Caco-2 (cell line): ENCODE measurements at regions not wholly inside any gene's neighbourhood (a gene's known extent, or its start where the extent isn't known, plus 50 kb on each side); places are given as distances from the start of the nearest gene placed in this dataset.

ENCODE experiments used
- BruUV-seq: library from RNA; stranded (reverse); fragments of 400-500 nt; replicated peaks from 2 replicates; lab custom pipeline; 2021; lab: Mats Ljungman, UMichigan
- CTCF ChIA-PET: fragments of 300-600 bp; sonication (Branson Sonifier 250); formaldehyde crosslinking; loops from one replicate; lab custom pipeline; 2022; ENCODE audit warnings: antibody characterized with exemption; lab: Charles Lee
- POLR2A ChIA-PET: fragments of 300-600 bp; sonication (Branson Sonifier 250); formaldehyde crosslinking; loops from one replicate; lab custom pipeline; 2022; ENCODE audit warnings: antibody characterized with exemption; lab: Charles Lee
- DNase-seq, 2 experiments: peaks; one replicate each; pipeline versions ENCODE4 v3.0.0 to v3.0.0-alpha.2; 2020 to 2022
- H3K27me3 ChIP-seq: replicated peaks from 2 replicates; pipeline ENCODE4 v1.6.0; 2011; ENCODE audit warnings: low read length; ENCODE audit not compliant: control insufficient read depth, insufficient read depth
- H3K36me3 ChIP-seq: 2 replicates; pipeline ENCODE4 v1.5.1; 2011; ENCODE audit warnings: low read length; ENCODE audit not compliant: control insufficient read depth, insufficient read depth
- H3K4me1 ChIP-seq: fragments of 250-450 bp; sonication (Bioruptor Pico); 2 replicates; pipeline ENCODE4 v1.5.1; 2020; ENCODE audit warnings: mild to moderate bottlenecking
- H3K4me3 ChIP-seq: 2 replicates; pipeline ENCODE4 v1.5.1; 2011; ENCODE audit warnings: low read depth, mild to moderate bottlenecking, control low read depth, low read length
- H3K9me3 ChIP-seq: fragments of 250-450 bp; sonication (Bioruptor Pico); 2 replicates; pipeline ENCODE4 v1.5.1; 2020; ENCODE audit warnings: mild to moderate bottlenecking, moderate library complexity
- H3K27ac Mint-ChIP-seq: one replicate; pipeline ENCODE4 v1.8.0; 2022; ENCODE audit warnings: mixed read lengths; ENCODE audit not compliant: unreplicated experiment
- H3K27me3 Mint-ChIP-seq: one replicate; pipeline ENCODE4 v1.8.0; 2022; ENCODE audit warnings: mixed read lengths; ENCODE audit not compliant: insufficient read depth, unreplicated experiment
- H3K36me3 Mint-ChIP-seq: one replicate; pipeline ENCODE4 v1.8.0; 2022; ENCODE audit warnings: mild to moderate bottlenecking, mixed read lengths; ENCODE audit not compliant: insufficient read depth, unreplicated experiment
- H3K4me1 Mint-ChIP-seq: one replicate; pipeline ENCODE4 v1.8.0; 2022; ENCODE audit warnings: low read depth, mixed read lengths; ENCODE audit not compliant: unreplicated experiment
- H3K4me3 Mint-ChIP-seq: one replicate; pipeline ENCODE4 v1.8.0; 2022; ENCODE audit warnings: mild to moderate bottlenecking, moderate library complexity, mixed read lengths; ENCODE audit not compliant: unreplicated experiment
- H3K9me3 Mint-ChIP-seq: one replicate; pipeline ENCODE4 v1.8.0; 2022; ENCODE audit warnings: mixed read lengths; ENCODE audit not compliant: unreplicated experiment
- intact Hi-C: fragments of 100-400 bp; cut with micrococcal nuclease; formaldehyde crosslinking; loops from one replicate; pipeline ENCODE4 v1.10.0; 2022; ENCODE audit not compliant: unreplicated experiment
- TF ChIP-seq, protein P1 (sequence below), 2 experiments: fragments of 200-600 bp in 1 of 2; IDR thresholded peaks; 1 replicate in 1 of 2; 2 replicates in 1 of 2; pipeline versions ENCODE4 v1.5.1 to v1.8.0; 2011 to 2022; ENCODE audit warnings: antibody characterized with exemption in 1 of 2, control low read depth in 1 of 2, inconsistent platforms in 1 of 2, low read depth in 1 of 2, low read length in 1 of 2, mild to moderate bottlenecking in 1 of 2, moderate library complexity in 1 of 2; ENCODE audit not compliant: insufficient read depth in 1 of 2, severe bottlenecking in 1 of 2, unreplicated experiment in 1 of 2

DNA sequence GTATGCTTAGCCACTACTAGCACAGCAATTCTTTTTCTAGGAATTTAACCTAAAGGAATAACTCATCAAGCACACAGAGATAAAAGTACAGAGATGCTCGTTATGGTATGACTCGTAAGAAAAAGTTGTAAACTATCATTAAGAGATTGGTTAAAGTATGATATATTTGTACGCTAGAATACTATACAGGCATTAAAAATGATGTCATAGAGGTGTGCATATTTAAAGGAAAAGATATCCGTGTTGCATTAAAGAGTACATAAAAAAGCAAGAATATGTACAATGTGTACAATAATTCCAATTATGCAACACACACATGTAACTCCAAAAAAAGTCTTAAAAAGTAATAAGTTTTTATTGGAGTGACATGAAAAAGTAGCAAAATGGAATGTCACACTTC is 54.5 kb upstream of the PALM2AKAP2 start:
- CTCF ChIA-PET = no interaction called here
- TF ChIP-seq, protein P1, sequence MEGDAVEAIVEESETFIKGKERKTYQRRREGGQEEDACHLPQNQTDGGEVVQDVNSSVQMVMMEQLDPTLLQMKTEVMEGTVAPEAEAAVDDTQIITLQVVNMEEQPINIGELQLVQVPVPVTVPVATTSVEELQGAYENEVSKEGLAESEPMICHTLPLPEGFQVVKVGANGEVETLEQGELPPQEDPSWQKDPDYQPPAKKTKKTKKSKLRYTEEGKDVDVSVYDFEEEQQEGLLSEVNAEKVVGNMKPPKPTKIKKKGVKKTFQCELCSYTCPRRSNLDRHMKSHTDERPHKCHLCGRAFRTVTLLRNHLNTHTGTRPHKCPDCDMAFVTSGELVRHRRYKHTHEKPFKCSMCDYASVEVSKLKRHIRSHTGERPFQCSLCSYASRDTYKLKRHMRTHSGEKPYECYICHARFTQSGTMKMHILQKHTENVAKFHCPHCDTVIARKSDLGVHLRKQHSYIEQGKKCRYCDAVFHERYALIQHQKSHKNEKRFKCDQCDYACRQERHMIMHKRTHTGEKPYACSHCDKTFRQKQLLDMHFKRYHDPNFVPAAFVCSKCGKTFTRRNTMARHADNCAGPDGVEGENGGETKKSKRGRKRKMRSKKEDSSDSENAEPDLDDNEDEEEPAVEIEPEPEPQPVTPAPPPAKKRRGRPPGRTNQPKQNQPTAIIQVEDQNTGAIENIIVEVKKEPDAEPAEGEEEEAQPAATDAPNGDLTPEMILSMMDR (IDR thresholded peaks at IDR 0.05; ENCODE audit: insufficient read depth in 1 of 2, low read depth in 1 of 2, low read length in 1 of 2, severe bottlenecking in 1 of 2, unreplicated experiment in 1 of 2) = no peak
- BruUV-seq = no TSS peak
- POLR2A ChIA-PET = no interaction called here
- no peaks in the 10 kb centered on the region for H3K4me1 ChIP-seq
- no peaks in the 10 kb centered on the region for H3K9me3 ChIP-seq
- H3K4me3 ChIP-seq = no peak overlapping the region
- no peaks in the 10 kb centered on the region for H3K4me1 Mint-ChIP-seq
- no peak overlapping the region for H3K27ac Mint-ChIP-seq
- no peaks in the 10 kb centered on the region for H3K36me3 Mint-ChIP-seq
- 0 out of 2 replicates have a peak, but pooled peaks cover 1% of the 10 kb centered on the region for H3K27me3 ChIP-seq
- H3K9me3 Mint-ChIP-seq = no peaks in the 10 kb centered on the region
- peaks cover 10% of the 10 kb centered on the region for H3K27me3 Mint-ChIP-seq
- H3K36me3 ChIP-seq = no peaks in the 10 kb centered on the region
- intact Hi-C loops = no loop called here
- no peak for DNase-seq
- H3K4me3 Mint-ChIP-seq = no peak overlapping the region

DNA sequence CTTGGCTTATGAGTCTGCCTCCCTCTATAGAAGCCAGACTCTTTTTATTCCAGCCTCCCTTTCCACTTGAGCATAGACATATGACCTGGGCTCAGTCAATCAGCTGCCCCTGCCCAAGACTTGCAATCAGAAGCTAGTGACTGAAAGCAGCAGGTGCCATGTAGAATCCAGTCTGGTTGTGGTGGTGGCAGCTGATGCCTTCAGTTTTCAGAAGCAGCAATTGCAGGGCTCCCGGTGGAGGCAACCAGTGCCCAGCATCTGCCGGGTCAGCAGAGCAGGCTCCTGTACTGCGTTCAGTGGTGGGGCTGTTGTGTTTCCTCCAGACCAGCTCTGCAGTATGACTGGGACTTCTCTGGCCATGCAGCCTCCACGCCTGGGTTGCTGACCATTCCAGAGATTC is 53.9 kb upstream of the PALM2AKAP2 start:
- POLR2A ChIA-PET = no interaction called here
- no TSS peak for BruUV-seq
- Mint-ChIP-seq H3K9me3 (no peaks in the 10 kb centered on the region), H3K27me3 (peaks cover 10% of the 10 kb centered on the region), H3K4me3 (no peak overlapping the region), H3K27ac (no peak overlapping the region), H3K36me3 (no peaks in the 10 kb centered on the region), H3K4me1 (no peaks in the 10 kb centered on the region)
- H3K27me3 ChIP-seq = 0 out of 2 replicates have a peak, but pooled peaks cover 1% of the 10 kb centered on the region
- no peaks in the 10 kb centered on the region for H3K4me1 ChIP-seq
- intact Hi-C loops = no loop called here
- no peak overlapping the region for H3K4me3 ChIP-seq
- TF ChIP-seq, protein P1 (IDR thresholded peaks at IDR 0.05; ENCODE audit: insufficient read depth in 1 of 2, low read depth in 1 of 2, low read length in 1 of 2, severe bottlenecking in 1 of 2, unreplicated experiment in 1 of 2) = no peak
- H3K36me3 ChIP-seq = no peaks in the 10 kb centered on the region
- no peak for DNase-seq
- no peaks in the 10 kb centered on the region for H3K9me3 ChIP-seq
- CTCF ChIA-PET = no interaction called here

DNA sequence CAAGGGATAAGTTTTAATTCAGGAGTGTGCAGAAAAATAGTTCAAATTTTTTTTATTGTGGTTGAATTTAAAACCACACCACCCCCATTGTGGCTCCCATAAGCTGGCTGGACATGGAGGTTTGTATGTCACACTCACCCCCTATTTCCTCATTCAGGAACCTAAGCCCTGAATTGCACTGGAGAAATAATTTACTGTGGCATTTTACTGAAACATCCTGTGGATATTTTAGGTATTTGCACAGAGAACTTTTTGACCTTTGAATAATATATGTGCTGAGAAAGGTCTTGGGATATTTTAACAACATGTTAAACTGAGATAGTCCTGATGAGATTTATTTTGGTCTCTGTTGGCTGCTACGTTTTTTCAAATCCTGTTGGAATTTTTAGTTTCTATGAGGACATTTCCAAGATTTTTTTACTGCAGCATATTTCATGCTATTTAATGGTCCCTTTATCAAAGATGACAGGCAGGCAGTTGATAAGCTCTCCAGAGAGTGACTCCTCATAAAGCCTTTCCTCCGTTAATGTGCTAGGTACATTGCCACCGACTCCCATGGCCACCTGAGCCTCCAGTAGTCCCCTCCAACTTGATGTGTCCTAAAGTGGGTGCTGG is 51.2 kb upstream of the PALM2AKAP2 start:
- Mint-ChIP-seq H3K4me3 (no peak overlapping the region), H3K4me1 (no peaks in the 10 kb centered on the region), H3K9me3 (no peaks in the 10 kb centered on the region), H3K27ac (no peak overlapping the region), H3K36me3 (no peaks in the 10 kb centered on the region), H3K27me3 (peaks cover 16% of the 10 kb centered on the region)
- Histone ChIP-seq H3K36me3 (no peaks in the 10 kb centered on the region), H3K9me3 (no peaks in the 10 kb centered on the region), H3K27me3 (0 out of 2 replicates have a peak, but pooled peaks cover 1% of the 10 kb centered on the region), H3K4me1 (no peaks in the 10 kb centered on the region), H3K4me3 (no peak overlapping the region)
- DNase-seq = no peak
- BruUV-seq = no TSS peak
- intact Hi-C loops = no loop called here
- ChIA-PET POLR2A (no interaction called here), CTCF (no interaction called here)
- TF ChIP-seq, protein P1 (IDR thresholded peaks at IDR 0.05; ENCODE audit: insufficient read depth in 1 of 2, low read depth in 1 of 2, low read length in 1 of 2, severe bottlenecking in 1 of 2, unreplicated experiment in 1 of 2) = no peak
